K562 (cell line): ENCODE measurements at regions not wholly inside any gene's neighbourhood (a gene's known extent, or its start where the extent isn't known, plus 50 kb on each side); places are given as distances from the start of the nearest gene placed in this dataset.

Experiments used
- ATAC-seq: fragments of 200-7000 bp; cut with Tn5 transposase; 3 replicates; pipeline ENCODE4 v1.9.1; 2020; ENCODE audit warnings: moderate library complexity
- BruUV-seq: library from RNA; stranded (reverse); fragments of 400-500 nt; replicated peaks from 2 replicates; lab custom pipeline; 2021; lab: Mats Ljungman, UMichigan
- CTCF ChIA-PET: fragments of 300-600 bp; formaldehyde crosslinking; extraction: SDS; loops from one replicate; lab custom pipeline; 2021; ENCODE audit warnings: low intra/inter-chr PET ratio; lab: Yijun Ruan, JAX
- POLR2A ChIA-PET: fragments of 300-600, 350-650 bp; sonication (Branson Sonifier 250); formaldehyde crosslinking; extraction: SDS; loops from one replicate; lab custom pipeline; 2021; ENCODE audit warnings: antibody characterized with exemption, inconsistent platforms; lab: Yijun Ruan, JAX
- DNase-seq, 4 experiments: peaks; one replicate each; pipeline versions ENCODE4 v3.0.0 to v3.0.0-alpha.2; 2011 to 2018; ENCODE audit warnings: low spot score in 3 of 4, mixed read lengths in 3 of 4; ENCODE audit errors: extremely low read depth in 1 of 4
- FAIRE-seq: peaks from 2 replicates; lab custom pipeline; 2011; peaks lifted over from hg19 to GRCh38; lab: Jason Lieb, UNC
- H2AFZ ChIP-seq: 2 replicates; pipeline ENCODE4 v1.6.0; 2011; ENCODE audit warnings: low read depth, low read length, control low read depth, inconsistent platforms
- H3K27ac ChIP-seq: fragments of 200-600 bp; 3 replicates; pipeline ENCODE4 v1.8.0; 2011; ENCODE audit warnings: low read depth, mild to moderate bottlenecking, control low read depth, inconsistent platforms, low read length, moderate library complexity, mixed read lengths; ENCODE audit errors: extremely low read depth
- H3K27me3 ChIP-seq, 2 experiments: fragments of 300-600 bp in 1 of 2; 2 replicates in 1 of 2; 3 replicates in 1 of 2; pipeline versions ENCODE4 v1.6.0 to v1.8.0; 2011; ENCODE audit warnings: inconsistent platforms in 2 of 2, low read length in 2 of 2, mild to moderate bottlenecking in 1 of 2, mixed read lengths in 1 of 2, moderate library complexity in 1 of 2; ENCODE audit not compliant: control insufficient read depth in 2 of 2, insufficient read depth in 2 of 2
- H3K36me3 ChIP-seq: fragments of 300-600 bp; 3 replicates; pipeline ENCODE4 v1.8.0; 2011; ENCODE audit warnings: mild to moderate bottlenecking, low read length, inconsistent platforms; ENCODE audit not compliant: control insufficient read depth, insufficient read depth
- H3K4me1 ChIP-seq, 2 experiments: fragments of 200-600 bp in 1 of 2; replicated peaks in 1 of 2; 2 replicates in 1 of 2; 3 replicates in 1 of 2; pipeline versions ENCODE4 v1.5.1 to v1.8.0; 2011; ENCODE audit warnings: inconsistent platforms in 2 of 2, low read length in 2 of 2, mild to moderate bottlenecking in 1 of 2, mixed read lengths in 1 of 2, moderate library complexity in 1 of 2; ENCODE audit not compliant: control insufficient read depth in 2 of 2, insufficient read depth in 2 of 2
- H3K4me2 ChIP-seq: 2 replicates; pipeline ENCODE4 v1.6.1; 2011; ENCODE audit warnings: low read length, control low read depth, inconsistent platforms, mixed read lengths; ENCODE audit not compliant: insufficient read depth
- H3K4me3 ChIP-seq: fragments of 200-600 bp; sonication (generic), shearing (Covaris generic); 2 replicates; pipeline ENCODE4 v1.5.1; 2016; ENCODE audit warnings: control low read depth, inconsistent platforms
- H3K79me2 ChIP-seq: fragments of 200-600 bp; 3 replicates; pipeline ENCODE4 v1.8.0; 2011; ENCODE audit warnings: low read length, inconsistent platforms; ENCODE audit not compliant: control insufficient read depth, insufficient read depth
- H3K9ac ChIP-seq, 2 experiments: 2 replicates each; pipeline versions ENCODE4 v1.6.0 to v1.6.1; 2011; ENCODE audit warnings: low read depth in 2 of 2, low read length in 2 of 2, control low read depth in 1 of 2, inconsistent platforms in 1 of 2, mild to moderate bottlenecking in 1 of 2, mixed read lengths in 1 of 2; ENCODE audit not compliant: insufficient read depth in 1 of 2
- H3K9me1 ChIP-seq: one replicate; pipeline ENCODE4 v1.6.0; 2011; ENCODE audit warnings: inconsistent platforms, mild to moderate bottlenecking, low read length, moderate library complexity; ENCODE audit not compliant: control insufficient read depth, insufficient read depth
- H3K9me3 ChIP-seq: replicated peaks from 2 replicates; pipeline ENCODE4 v1.5.1; 2011; ENCODE audit warnings: low read depth, low read length, inconsistent platforms; ENCODE audit not compliant: control insufficient read depth, insufficient read depth
- H4K20me1 ChIP-seq: replicated peaks from 2 replicates; pipeline ENCODE4 v1.6.1; 2011; ENCODE audit warnings: low read length, inconsistent platforms, mixed read lengths; ENCODE audit not compliant: control insufficient read depth, insufficient read depth
- CCAR2 ChIP-seq: fragments of 200-400 bp; formaldehyde crosslinking; IDR thresholded peaks from 2 replicates; pipeline ENCODE4 v1.6.1; 2017; ENCODE audit warnings: mild to moderate bottlenecking, low read depth, low read length
- ETS2 ChIP-seq: IDR thresholded peaks from 2 replicates; pipeline ENCODE4 v1.6.1; 2016; ENCODE audit warnings: borderline replicate concordance, missing genetic modification characterization, mild to moderate bottlenecking, moderate library complexity, missing compliant biosample characterization; ENCODE audit not compliant: poor library complexity, severe bottlenecking
- GABPA ChIP-seq: fragments of 200-800 bp; sonication (Bioruptor generic); conservative IDR thresholded peaks from 2 replicates; pipeline ENCODE4 v1.6.1; 2016; ENCODE audit warnings: low read depth, missing genetic modification characterization, missing compliant biosample characterization
- KDM4B ChIP-seq, 2 experiments: fragments of 450-650 bp in 1 of 2; sonication (generic) in 1 of 2; IDR thresholded peaks; 2 replicates each; pipeline ENCODE4 v1.6.1; 2016 to 2017; ENCODE audit warnings: borderline replicate concordance in 2 of 2, antibody characterized with exemption in 1 of 2, low read depth in 1 of 2, mild to moderate bottlenecking in 1 of 2
- LEF1 ChIP-seq: fragments of 450-650 bp; IDR thresholded peaks from 2 replicates; pipeline ENCODE4 v1.6.1; 2016; ENCODE audit warnings: mild to moderate bottlenecking
- MEIS2 ChIP-seq: fragments of 450-650 bp; IDR thresholded peaks from 2 replicates; pipeline ENCODE4 v1.6.1; 2014; ENCODE audit warnings: mild to moderate bottlenecking; ENCODE audit not compliant: partially characterized antibody
- NFYB ChIP-seq: IDR thresholded peaks from 2 replicates; pipeline ENCODE4 v1.6.1; 2011; ENCODE audit warnings: mild to moderate bottlenecking, moderate library complexity; ENCODE audit not compliant: insufficient read length; ENCODE audit errors: extremely low read depth
- RBFOX2 ChIP-seq: fragments of 200-400 bp; formaldehyde crosslinking; IDR thresholded peaks from 2 replicates; pipeline ENCODE4 v1.6.1; 2017; ENCODE audit warnings: low read depth, mild to moderate bottlenecking, low read length, moderate library complexity
- TBL1XR1 ChIP-seq, 2 experiments: IDR thresholded peaks; 2 replicates each; pipeline ENCODE4 v1.6.1; 2012; ENCODE audit warnings: improper control_type of control experiment in 2 of 2, low read length in 2 of 2, mild to moderate bottlenecking in 1 of 2
- ZNF57 ChIP-seq: fragments of 450-650 bp; formaldehyde crosslinking; IDR thresholded peaks from 2 replicates; pipeline ENCODE4 v1.4.0; 2020; ENCODE audit warnings: mild to moderate bottlenecking, moderate library complexity
- ZNF79 ChIP-seq: fragments of 250-450 bp; sonication (Bioruptor Pico); IDR thresholded peaks from 2 replicates; pipeline ENCODE4 v1.4.0; 2020; ENCODE audit warnings: low read depth, mild to moderate bottlenecking, moderate library complexity
- WGBS: fragments of 100-300 bp; shearing (Covaris generic); methylation state at CpG from one replicate; pipeline ENCODE4 v1.1.6; 2016; ENCODE audit warnings: low coverage, mixed read lengths; ENCODE audit not compliant: insufficient coverage; ENCODE audit errors: missing lambda C conversion rate; 5-methylcytosine and 5-hydroxymethylcytosine counted together
- in situ Hi-C: fragments of 300-500 bp; cut with MboI; formaldehyde crosslinking; loops from 4 replicates; pipeline ENCODE4 v1.15.0; 2018; ENCODE audit warnings: inconsistent platforms, mixed read lengths
- intact Hi-C: fragments of 100-400 bp; cut with micrococcal nuclease; formaldehyde crosslinking; loops from 2 replicates; pipeline ENCODE4 v1.14.2; 2022

DNA sequence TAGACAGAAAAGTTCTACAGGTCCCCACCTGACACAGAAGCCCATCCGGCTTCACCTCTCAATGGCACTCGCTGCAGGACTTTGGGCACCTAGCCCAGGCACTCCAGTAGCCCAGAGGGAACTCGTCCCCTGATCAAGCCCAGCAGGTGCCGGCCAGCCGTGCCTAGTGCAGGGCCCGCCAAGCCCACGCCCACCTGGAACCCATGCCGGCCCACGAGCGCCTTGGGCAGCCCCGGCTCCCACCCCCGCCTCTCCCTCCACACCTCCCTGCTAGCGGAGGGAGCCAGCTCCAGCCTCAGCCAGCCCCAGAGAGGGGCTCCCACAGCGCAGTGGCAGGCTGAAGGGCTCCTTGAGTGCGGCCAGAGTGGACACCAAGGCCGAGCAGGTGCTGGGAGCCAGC lies 268.8 kb downstream of the SLITRK1 start:
- H3K9me3 ChIP-seq, result no peaks in the 10 kb centered on the region
- TF ChIP-seq TBL1XR1 (IDR thresholded peaks at IDR 0.05; ENCODE audit: low read length in 2 of 2) (no peak), CCAR2 (no peak), RBFOX2 (no peak), ZNF79 (CRISPR knock-in tag) (no peak), GABPA (tag) (no peak), ETS2 (tag) (no peak), NFYB (no peak), ZNF57 (CRISPR knock-in tag) (no peak), KDM4B (IDR thresholded peaks at IDR 0.05; ENCODE audit: borderline replicate concordance in 2 of 2, low read depth in 1 of 2) (no peak), MEIS2 (no peak), LEF1 (no peak)
- no peak overlapping the region for H3K9ac ChIP-seq
- no peaks in the 10 kb centered on the region for H3K36me3 ChIP-seq
- H4K20me1 ChIP-seq, result no peaks in the 10 kb centered on the region
- BruUV-seq, result no TSS peak
- no peak overlapping the region for H3K4me3 ChIP-seq
- DNase-seq (no peak), ATAC-seq (no peak), FAIRE-seq (no peak)
- no peak overlapping the region for H2AFZ ChIP-seq
- H3K4me1 ChIP-seq, result no peaks in the 10 kb centered on the region
- intact Hi-C loops, result no loop called here
- no peak overlapping the region for H3K27ac ChIP-seq
- POLR2A ChIA-PET, result no interaction called here
- CTCF ChIA-PET, result no interaction called here
- 0% methylated on average over 5 of the region's 16 CpGs for WGBS
- no peaks in the 10 kb centered on the region for H3K79me2 ChIP-seq
- in situ Hi-C loops, result no loop called here
- no peaks in the 10 kb centered on the region for H3K27me3 ChIP-seq
- no peak overlapping the region for H3K4me2 ChIP-seq
- H3K9me1 ChIP-seq, result no peaks in the 10 kb centered on the region
